HepG2 (cell line): ENCODE measurements at regions not wholly inside any gene's neighbourhood (a gene's known extent, or its start where the extent isn't known, plus 50 kb on each side); places are given as distances from the start of the nearest gene placed in this dataset.
A peak's percentile ranks its signal among the peaks of the same experiment; 100 is the strongest.

Source experiments
- ATAC-seq: fragments of 200-7000 bp; cut with Tn5 transposase; 3 replicates; pipeline ENCODE4 v1.9.1; 2020; ENCODE audit warnings: mild to moderate bottlenecking, moderate library complexity
- BruUV-seq: library from RNA; stranded (reverse); fragments of 400-500 nt; replicated peaks from 2 replicates; lab custom pipeline; 2021; lab: Mats Ljungman, UMichigan
- CTCF ChIA-PET: fragments of 300-600 bp; formaldehyde crosslinking; extraction: SDS; loops from one replicate; lab custom pipeline; 2021; ENCODE audit warnings: low total read pairs, inconsistent platforms, low intra/inter-chr PET ratio; lab: Yijun Ruan, JAX
- POLR2A ChIA-PET: fragments of 350-600 bp; sonication (Branson Sonifier 250); formaldehyde crosslinking; loops from one replicate; lab custom pipeline; 2020; ENCODE audit warnings: antibody characterized with exemption, inconsistent platforms; lab: Yijun Ruan, JAX
- DNase-seq: peaks from one replicate; pipeline ENCODE4 v3.0.0-alpha.2; 2015; ENCODE audit warnings: low spot score
- FAIRE-seq: peaks from 3 replicates; lab custom pipeline; 2011; peaks lifted over from hg19 to GRCh38; lab: Jason Lieb, UNC
- H2AFZ ChIP-seq: one replicate; pipeline ENCODE4 v1.6.1; 2011; ENCODE audit warnings: low read length, inconsistent platforms
- H3K27ac ChIP-seq: fragments of 300-600 bp; 3 replicates; pipeline ENCODE4 v1.8.0; 2011; ENCODE audit warnings: mixed run types, mild to moderate bottlenecking, mixed read lengths, low read length, inconsistent platforms; ENCODE audit not compliant: insufficient read depth; ENCODE audit errors: extremely low read length
- H3K27me3 ChIP-seq, 2 experiments: fragments of 200-600 bp in 1 of 2; 2 replicates in 1 of 2; 3 replicates in 1 of 2; pipeline versions ENCODE4 v1.6.0 to v1.8.0; 2011; ENCODE audit warnings: low read length in 2 of 2, mild to moderate bottlenecking in 2 of 2, moderate library complexity in 2 of 2, inconsistent platforms in 1 of 2; ENCODE audit not compliant: insufficient read depth in 2 of 2, control insufficient read depth in 1 of 2
- H3K36me3 ChIP-seq, 2 experiments: fragments of 200-600 bp in 1 of 2; replicated peaks in 1 of 2; 2 replicates in 1 of 2; 3 replicates in 1 of 2; pipeline versions ENCODE4 v1.5.1 to v1.8.0; 2011; ENCODE audit warnings: low read length in 2 of 2, inconsistent platforms in 1 of 2; ENCODE audit not compliant: insufficient read depth in 2 of 2, control insufficient read depth in 1 of 2
- H3K4me1 ChIP-seq: 2 replicates; pipeline ENCODE4 v1.5.1; 2012; ENCODE audit warnings: low read length, inconsistent platforms; ENCODE audit not compliant: insufficient read depth
- H3K4me2 ChIP-seq: 2 replicates; pipeline ENCODE4 v1.6.0; 2011; ENCODE audit warnings: low read depth, low read length, inconsistent platforms
- H3K4me3 ChIP-seq, 3 experiments: fragments of 200-600 bp in 1 of 3; sonication (generic), shearing (Covaris generic) in 1 of 3; replicated peaks in 1 of 3; 2 replicates each; pipeline ENCODE4 v1.5.1; 2011 to 2016; ENCODE audit warnings: low read length in 3 of 3, inconsistent platforms in 2 of 3, low read depth in 2 of 3, mild to moderate bottlenecking in 2 of 3, control low read depth in 1 of 3, mixed read lengths in 1 of 3; ENCODE audit not compliant: insufficient read depth in 1 of 3
- H3K79me2 ChIP-seq: one replicate; pipeline ENCODE4 v1.6.1; 2011; ENCODE audit warnings: low read length, inconsistent platforms; ENCODE audit not compliant: insufficient read depth
- H3K9ac ChIP-seq: 2 replicates; pipeline ENCODE4 v1.6.0; 2011; ENCODE audit warnings: mild to moderate bottlenecking, low read depth, low read length, inconsistent platforms; ENCODE audit not compliant: insufficient read depth
- H3K9me3 ChIP-seq: 2 replicates; pipeline ENCODE4 v1.5.1; 2012; ENCODE audit warnings: mild to moderate bottlenecking, low read length
- H4K20me1 ChIP-seq: 2 replicates; pipeline ENCODE4 v1.6.0; 2011; ENCODE audit warnings: inconsistent platforms, mild to moderate bottlenecking, low read length, moderate library complexity; ENCODE audit not compliant: insufficient read depth
- ATF4 ChIP-seq, 2 experiments: fragments of 450-650 bp in 1 of 2; sonication (generic) in 1 of 2; formaldehyde crosslinking; IDR thresholded peaks; 2 replicates each; pipeline versions ENCODE4 v1.5.0 to v1.8.0; 2020 to 2022; ENCODE audit warnings: mild to moderate bottlenecking in 1 of 2, missing genetic modification reagents in 1 of 2
- CEBPB ChIP-seq: IDR thresholded peaks from 2 replicates; pipeline ENCODE4 v1.6.1; 2011; ENCODE audit warnings: low read depth, low read length, improper control_type of control experiment, borderline replicate concordance
- DNMT1 ChIP-seq: sonication (generic); formaldehyde crosslinking; IDR thresholded peaks from 2 replicates; pipeline ENCODE4 v1.5.1; 2020; ENCODE audit warnings: mild to moderate bottlenecking, missing genetic modification reagents
- E2F2 ChIP-seq: sonication (generic); formaldehyde crosslinking; IDR thresholded peaks from 2 replicates; pipeline ENCODE4 v1.4.0; 2020; ENCODE audit warnings: missing genetic modification reagents, borderline replicate concordance
- KAT2B ChIP-seq: fragments of 150-350 bp; IDR thresholded peaks from 2 replicates; pipeline ENCODE4 v1.6.1; 2014; ENCODE audit warnings: low read depth, low read length, borderline replicate concordance
- ZNF24 ChIP-seq: fragments of 450-650 bp; IDR thresholded peaks from 2 replicates; pipeline ENCODE4 v1.6.1; 2017; ENCODE audit warnings: antibody characterized with exemption, mild to moderate bottlenecking
- ZNF546 ChIP-seq: sonication (generic); formaldehyde crosslinking; conservative IDR thresholded peaks from 2 replicates; pipeline ENCODE4 v1.8.1; 2023; ENCODE audit warnings: mild to moderate bottlenecking, missing genetic modification reagents
- ZNF570 ChIP-seq: sonication (generic); formaldehyde crosslinking; IDR thresholded peaks from 2 replicates; pipeline ENCODE4 v1.4.0; 2020; ENCODE audit warnings: mild to moderate bottlenecking, missing genetic modification reagents, borderline replicate concordance
- ZNF850 ChIP-seq: sonication (generic); formaldehyde crosslinking; conservative IDR thresholded peaks from 2 replicates; pipeline ENCODE4 v1.9.0; 2021; ENCODE audit warnings: mild to moderate bottlenecking, missing genetic modification reagents
- ZNF879 ChIP-seq: sonication (generic); formaldehyde crosslinking; IDR thresholded peaks from 2 replicates; pipeline ENCODE4 v1.8.1; 2023; ENCODE audit warnings: missing genetic modification reagents
- WGBS: methylation state at CpG from one replicate; pipeline ENCODE4 v1.1.6; 2017; ENCODE audit warnings: low lambda C conversion rate; 5-methylcytosine and 5-hydroxymethylcytosine counted together
- in situ Hi-C: cut with HindIII; loops from 2 replicates; pipeline ENCODE4 v1.10.0; 2017; ENCODE audit warnings: low pct_unique_long_range_greater_than_20kb; ENCODE audit not compliant: extremely low pct_ligation_motif_present
- intact Hi-C: fragments of 100-400 bp; cut with micrococcal nuclease; formaldehyde crosslinking; loops from one replicate; pipeline ENCODE4 v1.10.0; 2022; ENCODE audit not compliant: unreplicated experiment

- TF ChIP-seq ZNF546 (CRISPR knock-in tag), result no peak
- TF ChIP-seq ZNF24, result no peak
- TF ChIP-seq E2F2 (CRISPR knock-in tag), result no peak
- TF ChIP-seq KAT2B, result no peak
- TF ChIP-seq DNMT1 (CRISPR knock-in tag), result no peak
- no peak for TF ChIP-seq ZNF850 (CRISPR knock-in tag)
- no peak for TF ChIP-seq ZNF570 (CRISPR knock-in tag)
- TF ChIP-seq, all 625 proteins: peak for 0
Measured at GRCh38 chr20:52081066-52081465, 110.5 kb downstream of the ZFP64 start (continued).

GRCh38 chr20:52078289-52078688 lies 113.3 kb downstream of the ZFP64 start:
- WGBS, result 32% methylated on average over 4 of the region's 4 CpGs
- no peak for TF ChIP-seq ZNF879 (CRISPR knock-in tag)
- TF ChIP-seq CEBPB, result peak; percentile 77
- 0 out of 4 replicates have a peak, but pooled peaks of 1 of the 2 experiments have one; percentile 16 for TF ChIP-seq ATF4 (CRISPR knock-in tag; IDR thresholded peaks at IDR 0.05)
- TF ChIP-seq, all 625 proteins: peak for 2
- H3K9ac ChIP-seq, result no peak overlapping the region
- FAIRE-seq (no peak), DNase-seq (peak; percentile 26), ATAC-seq (0 out of 3 replicates have a peak, but pooled peaks have one; percentile 32)
- H3K79me2 ChIP-seq, result no peaks in the 10 kb centered on the region
- POLR2A ChIA-PET, result no interaction called here
- intact Hi-C loops (no loop called here), in situ Hi-C loops (loop anchor here (25.0 kb wide), 1 partner anchor 1091 kb away; no protein-coding TSS in a partner anchor)
- no TSS peak for BruUV-seq
- H2AFZ ChIP-seq, result no peak overlapping the region
- peaks cover 14% of the 10 kb centered on the region; the same call in 1 of the 2 replicates for H3K4me1 ChIP-seq
- H4K20me1 ChIP-seq, result no peaks in the 10 kb centered on the region
- CTCF ChIA-PET, result no interaction called here
- H3K4me3 ChIP-seq, result no peak overlapping the region
- H3K36me3 ChIP-seq, result no peaks in the 10 kb centered on the region
- H3K4me2 ChIP-seq, result no peak overlapping the region
- H3K27ac ChIP-seq, result no peak overlapping the region
- H3K9me3 ChIP-seq, result no peaks in the 10 kb centered on the region
- H3K27me3 ChIP-seq, result no peaks in the 10 kb centered on the region
